Hematopoietic multipotent progenitor cell (in vitro differentiated cells): ENCODE measurements at regions not wholly inside any gene's neighbourhood (a gene's known extent, or its start where the extent isn't known, plus 50 kb on each side); places are given as distances from the start of the nearest gene placed in this dataset.

Experiments
- DNase-seq, 3 donors: peaks; one replicate each; pipeline ENCODE4 v3.0.0-alpha.2; 2011 to 2015; ENCODE audit warnings: low read depth in 2 of 3, low spot score in 2 of 3

DNA sequence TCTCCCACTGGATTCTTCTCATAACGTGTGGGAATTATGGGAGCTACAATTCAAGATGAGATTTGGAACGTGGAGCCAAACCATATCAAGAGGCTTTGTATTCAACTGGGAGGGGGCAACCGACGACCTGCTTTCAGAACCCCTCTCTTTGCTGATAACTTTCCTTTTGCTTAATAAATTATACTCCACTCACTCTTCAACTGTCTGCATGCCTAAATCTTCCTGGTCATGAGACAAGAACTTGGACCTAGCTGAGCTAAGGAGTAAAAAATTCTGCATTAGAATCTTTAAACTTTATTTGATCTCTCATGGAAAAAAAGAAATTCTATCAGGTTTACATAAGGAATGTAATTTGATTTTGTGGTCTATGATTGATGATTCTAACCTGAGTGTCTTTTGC lies 86.7 kb upstream of the CYYR1 start:
- DNase-seq: no peak

DNA sequence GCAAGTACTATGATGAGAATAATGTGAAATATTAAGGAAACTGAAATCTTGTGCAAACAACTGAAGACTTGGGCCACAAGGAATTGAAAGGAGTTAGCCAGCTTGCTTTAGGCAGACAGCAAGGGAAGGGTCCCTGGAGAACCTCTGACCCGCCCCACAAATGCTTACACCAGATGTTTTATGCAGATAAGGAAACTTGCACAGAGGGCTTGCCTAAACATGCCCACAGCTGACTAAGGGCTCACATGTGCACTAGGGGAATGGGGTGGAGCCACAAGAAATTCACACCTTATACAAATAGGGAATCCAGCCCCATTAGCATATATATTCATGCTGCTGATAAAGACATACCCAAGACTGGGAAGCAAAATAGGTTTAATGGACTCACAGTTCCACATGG lies 86.1 kb upstream of the CYYR1 start:
- no peak for DNase-seq

DNA sequence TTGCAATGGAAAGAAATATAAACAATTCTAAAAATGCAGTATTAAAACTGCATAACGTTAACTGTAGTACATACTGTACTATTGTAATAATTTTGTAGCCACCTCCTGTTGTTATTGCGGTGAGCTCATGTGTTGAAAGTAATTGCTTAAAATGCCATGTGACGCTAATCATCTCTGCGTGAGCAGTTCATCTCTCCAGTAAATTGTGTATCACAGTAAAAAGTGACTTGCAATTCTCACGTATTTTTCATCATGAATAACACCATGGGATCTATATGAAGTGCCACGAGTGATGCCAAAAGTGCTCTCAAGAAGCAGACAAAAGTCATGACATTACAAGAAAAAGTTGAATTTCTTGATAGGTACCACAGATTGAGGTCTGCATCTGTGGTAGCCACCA lies 82.4 kb upstream of the CYYR1 start:
- no peak for DNase-seq

GRCh38 chr21:26653430-26653829 lies 80.3 kb upstream of the CYYR1 start:
- no peak for DNase-seq

- DNase-seq: no peak
These were observed 79.8 kb upstream of the CYYR1 start for GRCh38 chr21:26652854-26653253.

GRCh38 chr21:26641062-26641461 lies 68.0 kb upstream of the CYYR1 start:
- DNase-seq: no peak

- no peak for DNase-seq
These were observed 64.2 kb upstream of the CYYR1 start for GRCh38 chr21:26637201-26637745.

DNA sequence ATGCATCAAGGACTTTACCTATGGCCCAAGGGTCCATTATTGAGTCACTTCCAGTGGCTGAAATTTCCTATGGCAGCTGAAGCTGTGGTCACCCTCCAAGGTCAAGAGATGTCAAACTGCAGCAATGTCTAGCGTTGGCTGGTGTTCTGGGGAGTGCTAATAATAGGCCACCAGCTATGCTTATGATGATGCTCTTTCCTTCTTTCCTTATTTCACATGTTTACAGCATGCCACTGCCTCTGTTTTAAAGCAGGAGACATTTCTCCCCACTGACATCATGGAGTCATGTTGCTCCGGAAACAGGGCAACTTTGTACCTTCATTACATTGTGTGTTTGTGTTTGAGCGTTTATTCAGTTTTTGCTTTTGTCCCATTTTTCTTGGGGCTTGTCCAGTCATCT lies 62.6 kb upstream of the CYYR1 start:
- no peak for DNase-seq

DNA sequence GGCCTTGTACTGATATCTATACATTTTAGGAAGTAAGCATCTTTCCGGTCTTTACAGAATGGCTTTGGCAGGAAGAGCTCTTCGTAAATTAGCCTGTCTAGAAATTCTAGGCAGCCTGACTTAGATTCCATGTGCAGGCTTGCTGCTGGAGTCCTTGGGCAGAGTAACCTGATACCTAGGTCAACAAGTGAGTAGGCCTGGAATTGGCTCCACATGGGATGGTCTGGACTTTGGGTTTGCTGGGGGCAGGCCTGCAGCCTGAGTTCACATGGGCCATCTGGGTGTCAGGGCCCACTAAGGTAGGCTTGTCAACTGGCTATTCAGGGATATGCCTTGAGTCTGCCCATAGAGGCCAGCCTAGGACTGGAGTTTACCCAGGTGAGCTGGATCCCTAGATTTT lies 59.6 kb upstream of the CYYR1 start:
- no peak for DNase-seq

- no peak for DNase-seq
These were observed 53.1 kb upstream of the CYYR1 start for GRCh38 chr21:26626187-26626586.

- no peak for DNase-seq
These were observed 52.0 kb upstream of the CYYR1 start for GRCh38 chr21:26624983-26625519.
